Transverse colon (tissue), 4 donors: ENCODE measurements at regions not wholly inside any gene's neighbourhood (a gene's known extent, or its start where the extent isn't known, plus 50 kb on each side); places are given as distances from the start of the nearest gene placed in this dataset.

Experiments
- CTCF ChIP-seq, 5 experiments: fragments of 200-600 bp in 3 of 5; fragments of 450-650 bp in 2 of 5; sonication (generic) in 3 of 5; IDR thresholded peaks; 1 replicate in 2 of 5; 2 replicates in 3 of 5; pipeline ENCODE4 v1.5.1; 2016 to 2017; ENCODE audit warnings: antibody characterized with exemption in 5 of 5, inconsistent platforms in 3 of 5, mild to moderate bottlenecking in 2 of 5, moderate library complexity in 1 of 5
- POLR2A ChIP-seq: fragments of 450-650 bp; IDR thresholded peaks from one replicate; pipeline ENCODE4 v1.6.1; 2016; ENCODE audit warnings: antibody characterized with exemption, mild to moderate bottlenecking, moderate library complexity
- POLR2AphosphoS5 ChIP-seq, 3 donors: sonication (generic); formaldehyde crosslinking; IDR thresholded peaks; one replicate each; pipeline ENCODE4 v1.6.1; 2016; ENCODE audit warnings: antibody characterized with exemption in 3 of 3

DNA sequence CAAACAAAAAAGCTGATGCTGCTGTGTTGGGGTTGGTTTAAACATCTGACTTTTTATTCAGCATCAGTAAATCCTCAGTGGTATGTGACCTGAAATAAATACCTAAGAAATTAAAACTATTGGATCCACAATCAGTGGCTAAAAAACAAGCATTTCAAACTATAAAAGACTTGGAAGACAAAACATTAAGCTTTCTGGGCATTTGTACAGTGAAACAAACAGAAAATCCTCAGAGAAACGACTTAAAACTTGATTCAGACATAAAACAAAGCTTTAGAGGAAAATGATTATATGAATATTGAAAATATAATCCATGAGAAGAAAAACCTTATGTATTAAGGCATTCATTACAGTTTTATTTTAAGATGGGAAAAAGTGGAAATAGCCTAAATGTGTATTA lies 213.3 kb upstream of the INTU start:
- TF ChIP-seq CTCF (IDR thresholded peaks at IDR 0.05) (no peak), POLR2AphosphoS5 (IDR thresholded peaks at IDR 0.05) (no peak), POLR2A (no peak)
